ENCODE measurements at regions not wholly inside any gene's neighbourhood (a gene's known extent, or its start where the extent isn't known, plus 50 kb on each side); places are given as distances from the start of the nearest gene placed in this dataset.

DNA sequence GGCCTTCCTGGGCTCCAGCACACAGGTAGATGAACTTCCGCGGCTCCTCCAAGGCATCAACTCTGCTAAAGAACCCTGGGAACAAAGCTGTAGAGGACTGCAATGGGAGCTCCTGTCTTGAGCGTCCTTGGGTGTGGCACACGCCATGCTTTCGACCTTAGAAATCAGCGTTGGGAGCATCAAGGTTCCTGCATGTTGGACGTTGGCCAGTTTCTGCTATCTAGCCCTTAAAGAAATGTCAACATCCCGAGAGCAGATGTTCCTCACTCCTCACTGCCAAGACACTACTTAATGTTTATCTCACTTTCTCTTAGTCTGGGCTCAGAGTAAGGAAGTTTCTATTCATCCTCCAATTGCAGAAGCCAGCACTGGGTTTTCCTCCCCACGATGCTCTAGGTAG lies 70.6 kb upstream of the MEDAG start:
- TF ChIP-seq CTCF (IDR thresholded peaks at IDR 0.05; ENCODE audit: low read depth, low read length, poor library complexity, severe bottlenecking) (no peak), EZH2phosphoT487 (IDR thresholded peaks at IDR 0.05; ENCODE audit: borderline replicate concordance, low read length) (no peak)

All from DOHH2 (cell line).